NCI-H2029 (cell line): ENCODE measurements at regions not wholly inside any gene's neighbourhood (a gene's known extent, or its start where the extent isn't known, plus 50 kb on each side); places are given as distances from the start of the nearest gene placed in this dataset.
"Not testable (repeated sequence)": the region's sequence is repeated elsewhere in the genome, so short reads cannot be mapped to it uniquely, and the experiment has no call there.

Experiments
- DNase-seq: peaks from one replicate; lab custom pipeline; 2025; lab: John Stamatoyannopoulos, UW

DNA sequence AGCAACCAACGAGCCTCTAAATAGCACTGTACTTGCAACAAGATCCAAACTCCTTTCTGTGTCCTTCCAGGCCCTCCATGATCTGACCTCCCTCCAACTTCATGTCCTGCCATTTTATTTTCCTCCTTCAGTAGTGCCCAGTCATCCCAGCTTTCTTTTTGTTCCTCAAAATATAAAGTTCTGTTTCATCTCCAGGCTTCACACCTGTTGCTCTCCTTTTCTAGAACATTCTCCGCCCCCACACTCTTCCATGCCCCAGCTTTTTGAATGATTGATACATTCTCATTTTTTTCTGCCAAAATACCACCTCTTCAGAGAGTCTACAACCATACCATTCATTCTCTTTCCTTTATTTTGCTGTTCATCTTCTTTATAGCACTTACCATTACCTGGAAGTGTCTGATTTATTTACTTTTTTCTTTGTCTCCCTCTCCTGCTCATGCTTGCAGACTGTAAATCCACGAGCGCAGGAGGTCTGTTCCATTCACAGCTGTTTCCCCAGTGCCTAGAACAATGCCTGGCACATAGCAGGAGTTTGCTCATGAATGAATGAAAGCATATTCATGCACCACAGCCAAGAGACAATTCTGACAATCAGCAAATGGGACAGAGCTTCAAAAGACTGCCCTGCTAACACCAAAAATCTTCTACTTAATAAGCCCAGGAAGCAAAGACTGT, 296.4 kb downstream of the RPAP3 start:
- no peak for DNase-seq

DNA sequence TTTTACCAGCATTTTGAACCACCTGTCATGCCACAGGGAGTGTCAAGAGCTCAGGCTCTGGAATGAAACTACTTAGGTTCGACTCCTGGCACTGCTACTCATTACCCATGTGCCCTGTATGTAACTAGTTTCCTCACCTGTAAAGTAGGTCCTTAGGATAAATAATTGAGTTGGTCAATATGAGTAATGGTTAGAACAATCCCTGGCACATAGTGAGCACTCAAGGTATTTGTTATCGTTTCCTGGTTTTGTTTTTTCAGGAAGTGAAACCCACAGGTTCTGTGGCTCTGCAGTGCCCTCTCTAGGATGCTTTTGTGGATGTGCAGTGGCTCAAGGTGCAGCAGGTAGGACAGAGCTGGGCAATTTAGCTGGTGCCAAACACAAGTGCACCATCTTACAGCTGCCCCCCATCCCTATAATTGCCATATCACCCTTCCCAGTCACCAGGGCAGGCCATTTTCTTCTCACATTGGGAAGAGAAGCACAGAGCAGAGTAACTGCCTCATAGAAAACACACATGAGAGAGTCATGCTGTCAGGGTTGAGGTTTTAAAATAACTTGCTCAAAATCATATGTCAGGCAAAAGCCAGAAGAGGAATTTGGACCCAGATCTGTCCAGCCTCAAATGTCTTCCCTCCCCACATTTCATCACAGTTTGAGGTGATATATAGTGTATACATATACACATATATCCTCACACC, 297.5 kb downstream of the RPAP3 start:
- DNase-seq = peak; percentile 94

DNA sequence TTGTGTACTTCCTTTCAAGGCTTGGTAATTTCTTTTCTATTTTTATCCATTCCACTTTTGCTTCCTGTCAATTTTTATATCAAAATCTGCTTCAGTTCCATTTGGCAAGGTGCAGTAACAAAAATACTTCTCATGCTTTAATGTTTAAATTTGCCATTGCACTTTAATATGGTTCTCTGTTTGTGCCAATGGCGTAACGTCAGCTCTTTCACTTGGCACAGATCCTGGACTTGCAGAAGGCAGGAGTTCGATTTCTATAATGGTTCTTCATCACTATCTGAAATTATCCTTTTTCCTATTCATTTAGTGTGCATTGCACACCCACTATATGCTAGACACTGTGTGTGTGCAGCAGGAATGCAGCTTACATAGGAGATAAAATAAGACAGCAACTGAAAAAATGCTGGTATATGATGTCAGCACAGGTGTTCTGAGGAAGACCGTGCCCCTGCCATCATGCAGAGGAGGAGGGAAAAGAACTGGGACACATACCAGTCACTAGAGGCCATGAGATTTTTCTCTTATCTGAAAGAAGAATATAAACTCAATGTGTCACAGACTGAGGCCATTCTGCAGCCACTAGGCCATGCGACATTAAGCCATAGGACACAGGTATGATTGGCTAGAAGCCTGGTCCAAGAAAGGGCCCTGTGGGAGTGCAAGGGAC, 298.2 kb downstream of the RPAP3 start:
- peak; percentile 60 for DNase-seq

DNA sequence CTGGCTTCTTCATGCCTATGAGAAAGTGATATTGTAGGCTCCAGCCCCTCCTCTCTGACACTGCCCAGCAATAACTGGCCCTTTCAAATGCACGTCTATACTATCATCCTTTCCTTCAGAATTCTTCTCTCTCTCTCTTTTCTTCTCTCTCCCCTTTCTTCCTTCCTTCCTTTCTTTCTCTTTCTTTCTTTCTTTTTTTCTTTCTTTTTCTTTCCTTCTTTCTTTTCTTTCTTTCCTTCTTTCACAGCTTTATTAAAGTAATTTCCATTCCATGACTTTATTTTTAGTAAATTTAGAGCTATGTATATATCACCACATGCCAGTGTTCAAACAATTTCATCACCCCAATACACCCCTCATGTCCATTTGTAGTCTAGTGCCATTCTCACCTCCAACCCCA, 302.1 kb downstream of the RPAP3 start:
- no peak for DNase-seq

DNA sequence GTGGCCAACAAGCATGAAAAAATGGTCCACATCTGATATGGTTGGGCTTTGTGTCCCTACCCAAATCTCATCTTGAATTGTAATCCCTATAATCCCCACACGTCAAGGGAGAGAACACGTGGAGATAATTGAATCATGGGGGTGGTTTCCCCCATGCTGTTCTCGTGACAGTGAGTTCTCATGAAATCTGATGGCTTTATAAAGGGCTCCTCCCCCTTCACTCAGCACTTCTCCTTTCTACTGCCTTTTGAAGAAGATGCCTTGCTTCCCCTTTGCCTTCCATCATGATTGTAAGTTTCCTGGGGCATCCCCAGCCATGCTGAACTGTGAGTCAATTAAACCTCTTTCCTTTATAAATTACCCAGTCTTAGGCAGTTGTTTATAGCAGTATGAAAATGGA, 304.6 kb downstream of the RPAP3 start:
- not testable (repeated sequence) for DNase-seq

DNA sequence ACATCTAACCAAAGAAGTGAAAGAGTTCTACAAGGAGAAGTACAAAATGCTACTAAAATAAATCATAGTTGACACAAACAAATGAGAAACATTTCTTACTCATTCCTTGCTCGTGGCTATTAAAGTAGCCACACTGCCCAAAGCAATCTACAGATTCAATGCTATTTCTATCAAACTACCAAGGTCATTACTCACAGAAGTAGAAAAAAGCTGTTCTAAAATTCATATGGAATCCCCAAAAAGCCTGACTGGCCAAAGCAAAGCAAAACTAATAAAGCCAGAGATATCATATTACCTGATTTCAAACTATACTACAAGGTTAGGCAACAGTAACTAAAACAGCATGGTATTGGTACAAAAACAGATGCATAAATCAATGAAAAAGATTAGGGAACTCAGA, 305.6 kb downstream of the RPAP3 start:
- no peak for DNase-seq

DNA sequence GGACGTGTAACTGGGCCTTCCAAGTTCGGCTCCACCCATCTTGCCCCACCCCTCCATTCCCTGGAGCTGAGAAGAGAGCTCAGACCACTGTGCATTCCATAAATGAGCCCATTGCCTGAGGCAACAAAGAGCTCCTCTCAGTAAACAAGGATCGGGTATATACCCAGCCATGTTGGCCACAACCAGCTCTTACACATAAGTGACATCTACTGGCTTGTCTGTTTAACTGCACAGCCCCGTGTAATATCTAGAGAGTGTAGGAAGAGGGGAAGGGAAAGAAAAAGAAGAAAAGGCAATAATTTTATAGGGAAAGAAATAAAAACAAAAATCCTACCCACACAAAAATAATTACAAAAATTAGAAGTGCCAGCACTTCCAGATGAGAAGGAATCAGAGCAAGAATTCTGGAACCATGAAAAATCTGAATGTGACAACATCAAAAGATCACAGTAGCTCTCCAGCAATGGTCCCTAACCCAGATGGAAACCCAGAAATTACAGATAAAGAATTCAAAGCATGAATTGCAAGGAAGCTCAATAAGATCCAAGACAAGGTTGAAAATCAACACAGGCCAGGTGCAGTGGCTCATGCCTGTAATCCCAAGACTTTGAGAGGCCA, 308.1 kb downstream of the RPAP3 start:
- peak; percentile 52 for DNase-seq

DNA sequence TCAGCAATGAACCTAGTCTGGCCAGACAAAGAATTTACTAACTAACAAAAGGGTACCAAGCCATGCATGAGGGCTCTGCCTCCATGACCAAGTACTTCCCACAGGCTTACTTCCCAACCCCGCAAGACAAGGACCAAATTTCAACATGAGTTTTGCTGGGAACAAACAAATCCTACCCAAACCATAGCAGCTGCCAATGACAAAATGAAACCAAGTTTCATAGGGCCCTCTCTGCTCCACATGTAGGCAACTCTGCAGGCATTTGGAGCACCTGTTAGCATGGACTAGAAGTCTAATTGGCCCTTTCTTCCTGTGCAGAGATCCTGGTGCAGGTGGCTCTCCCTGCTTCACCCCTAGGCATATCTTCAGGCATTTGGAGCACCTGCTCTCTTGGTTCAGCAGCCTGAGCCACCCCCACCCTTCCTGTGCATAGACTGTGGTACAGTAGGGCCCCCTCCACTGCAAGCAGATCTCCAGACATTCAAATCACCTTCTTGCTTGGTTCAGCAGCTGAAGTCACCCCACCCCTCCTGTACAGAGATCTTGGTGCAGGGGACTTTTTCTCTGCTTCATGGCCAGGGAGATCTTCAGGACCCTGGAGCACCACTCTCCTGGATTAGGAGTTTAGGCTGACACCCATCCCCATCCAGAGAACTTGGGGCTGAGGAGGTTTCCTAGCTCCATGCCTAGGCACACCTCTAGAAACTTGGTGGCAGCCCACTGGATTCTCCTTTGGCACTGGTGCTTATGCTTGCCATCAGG, 308.7 kb downstream of the RPAP3 start:
- no peak for DNase-seq

DNA sequence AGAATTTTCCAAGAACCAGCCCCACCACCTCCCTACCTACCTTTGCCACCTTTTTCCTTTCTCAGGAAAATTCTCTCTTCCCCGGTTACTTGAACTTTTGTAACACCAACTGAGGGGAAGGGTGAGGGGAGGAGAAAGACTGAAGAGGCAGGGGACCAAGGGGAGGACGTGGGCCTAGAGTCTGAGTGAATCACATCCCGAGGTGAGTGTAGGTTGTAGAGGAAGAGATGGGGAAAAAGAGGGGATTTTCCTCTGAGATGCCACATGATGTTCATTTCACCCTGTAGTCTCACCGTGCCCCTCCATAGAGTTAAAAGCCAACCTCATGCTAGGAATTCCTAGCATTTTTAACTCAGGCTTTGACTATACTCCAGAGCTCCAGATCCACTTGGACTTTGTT, 311.8 kb downstream of the RPAP3 start:
- DNase-seq = no peak

DNA sequence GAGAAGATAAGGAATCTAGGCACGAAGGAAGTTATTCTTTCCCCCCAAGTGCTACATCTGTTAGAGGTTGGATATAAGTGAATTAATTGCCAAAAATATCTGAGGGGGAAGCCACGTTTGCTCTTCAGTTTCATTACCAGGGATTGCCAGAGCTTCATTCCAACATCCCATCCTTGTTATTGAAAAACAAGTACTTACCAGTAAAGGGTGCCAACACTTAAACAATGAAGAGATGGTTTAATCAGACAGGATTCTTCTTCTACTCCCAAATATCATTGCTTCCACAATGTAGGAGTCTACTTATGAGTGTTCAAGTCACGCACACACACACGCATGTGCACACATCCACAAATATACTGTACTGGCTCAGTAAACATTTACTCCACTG, 312.4 kb downstream of the RPAP3 start:
- no peak for DNase-seq

DNA sequence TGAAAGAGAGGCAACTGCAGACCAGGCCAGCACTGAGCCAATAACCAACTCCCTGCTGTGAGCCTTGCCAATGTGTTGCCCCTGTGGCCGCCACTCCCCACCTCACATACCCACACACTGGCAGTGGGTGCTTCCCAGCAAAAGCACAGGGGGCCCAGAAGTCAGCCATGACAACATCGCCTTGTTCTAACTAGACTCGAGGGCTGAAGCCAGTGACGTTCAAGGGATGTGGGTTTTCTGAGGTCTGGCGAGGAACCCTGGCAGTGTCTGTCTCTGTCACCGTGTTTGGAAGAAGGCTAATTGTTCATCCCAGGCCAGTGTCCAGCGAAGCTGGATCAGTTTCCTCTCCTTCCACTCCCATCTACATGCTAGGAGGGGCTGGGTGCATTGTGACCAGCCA, 311.8 kb upstream of the AMIGO2 start:
- no peak for DNase-seq

DNA sequence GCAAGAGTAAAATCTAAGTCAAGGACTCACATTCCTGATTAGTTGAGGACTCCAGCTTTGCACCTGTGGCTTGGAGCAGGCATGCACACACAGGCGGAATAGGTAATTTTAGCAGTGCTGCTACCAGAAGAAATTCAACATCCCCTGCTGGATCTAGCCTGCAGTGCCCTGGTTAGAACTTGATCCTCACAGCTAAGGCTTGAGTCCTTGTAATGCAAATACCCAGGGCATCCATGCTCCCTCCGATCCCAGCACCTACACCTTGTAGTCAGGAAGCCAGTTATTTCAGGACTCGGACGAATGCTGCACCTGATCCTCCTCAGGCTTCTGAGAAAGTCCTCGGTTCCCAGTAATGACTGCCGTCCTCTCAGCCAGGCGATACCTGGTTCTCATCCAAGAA, 309.0 kb upstream of the AMIGO2 start:
- no peak for DNase-seq

DNA sequence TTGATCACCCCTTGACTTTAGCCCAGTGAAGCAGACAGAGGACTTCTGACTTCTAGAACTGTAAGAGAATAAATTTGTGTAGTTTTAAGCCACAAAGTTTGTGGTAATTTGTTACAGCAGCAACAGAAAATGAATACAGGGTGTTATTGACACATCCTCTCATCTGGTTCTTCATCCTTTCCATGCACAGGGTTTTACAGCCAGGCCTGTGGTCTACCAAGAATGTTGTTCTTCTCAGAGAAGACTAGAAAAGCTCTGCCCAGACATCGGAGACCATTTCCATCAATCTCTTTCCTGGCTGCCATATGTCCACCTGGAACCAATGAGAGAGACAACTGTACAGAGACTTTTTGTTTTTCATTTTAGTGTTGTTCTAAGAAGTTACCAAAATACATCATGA, 308.2 kb upstream of the AMIGO2 start:
- DNase-seq = no peak

DNA sequence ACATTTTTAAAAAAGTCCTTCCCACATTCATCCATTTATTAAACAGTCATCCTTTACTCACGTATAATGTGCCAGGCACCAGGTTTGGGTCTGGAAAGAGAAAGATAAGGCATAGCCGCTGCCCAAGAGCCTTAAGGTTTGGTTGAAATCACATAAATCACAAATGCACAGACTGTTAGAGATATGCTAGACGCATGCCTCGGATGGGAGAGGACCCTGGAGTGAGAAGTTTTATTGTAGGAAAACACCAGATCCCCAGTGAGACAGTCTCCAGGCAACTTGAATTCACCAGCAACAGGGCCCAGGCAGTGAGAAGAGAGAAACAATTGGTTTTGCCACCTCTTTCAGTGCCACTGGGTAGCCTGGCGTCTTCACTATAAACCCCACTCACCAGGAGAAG, 305.9 kb upstream of the AMIGO2 start:
- no peak for DNase-seq

DNA sequence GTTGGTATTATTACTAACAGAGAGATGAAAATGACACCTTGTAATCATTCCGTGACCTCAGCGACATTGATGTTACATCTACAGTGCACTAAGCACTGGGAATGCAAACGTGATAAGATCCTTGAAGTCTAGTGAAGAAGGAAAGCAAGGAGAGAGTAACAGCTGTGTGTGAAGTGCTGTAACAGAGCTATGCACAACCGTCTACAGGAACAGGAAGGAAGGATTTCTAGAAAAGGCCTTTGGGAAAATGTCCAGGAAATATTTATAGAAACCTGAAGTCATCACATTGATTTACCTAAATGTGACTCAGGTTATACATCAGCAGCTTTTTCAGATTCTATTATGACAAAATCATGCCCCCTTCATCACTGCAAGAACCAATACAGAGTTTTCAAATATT, 304.2 kb upstream of the AMIGO2 start:
- peak; percentile 17 for DNase-seq

DNA sequence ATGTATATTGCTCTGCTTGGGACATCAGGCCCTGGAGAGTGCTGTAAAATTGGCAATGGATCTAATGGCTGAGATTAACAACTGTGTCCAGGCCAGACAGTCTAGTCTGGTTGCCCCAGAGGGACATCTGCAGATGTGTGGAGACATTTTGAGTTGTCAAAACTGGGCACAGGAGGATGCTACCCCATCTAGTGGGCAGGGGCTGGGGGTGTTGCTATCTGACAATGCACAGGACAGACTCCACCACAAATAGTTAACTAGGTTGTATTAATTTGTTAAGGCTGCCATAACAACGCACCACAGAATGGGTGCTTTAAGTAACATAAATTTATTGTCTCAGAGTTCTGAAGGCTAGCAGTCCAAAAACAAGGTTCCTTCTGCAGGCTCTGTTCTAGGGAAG, 302.5 kb upstream of the AMIGO2 start:
- DNase-seq = no peak

DNA sequence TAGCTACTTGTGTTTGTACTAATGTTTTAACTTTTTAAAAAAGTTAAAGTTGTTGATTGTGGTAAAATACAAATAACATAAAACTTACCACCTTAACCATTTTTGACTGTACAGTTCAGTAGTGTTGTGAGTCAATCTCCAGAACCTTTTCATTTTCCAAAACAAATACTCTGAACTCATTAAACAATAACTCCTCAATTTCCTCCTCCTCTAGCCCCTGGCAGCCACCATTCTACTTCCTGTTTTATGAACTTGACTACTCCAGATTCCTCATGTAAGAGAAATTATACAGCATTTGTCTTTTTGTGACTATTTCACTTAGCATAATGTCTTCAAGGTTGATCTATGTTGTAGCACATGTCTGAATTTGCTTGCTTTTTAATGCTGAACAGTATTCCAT, 299.1 kb upstream of the AMIGO2 start:
- DNase-seq = no peak

DNA sequence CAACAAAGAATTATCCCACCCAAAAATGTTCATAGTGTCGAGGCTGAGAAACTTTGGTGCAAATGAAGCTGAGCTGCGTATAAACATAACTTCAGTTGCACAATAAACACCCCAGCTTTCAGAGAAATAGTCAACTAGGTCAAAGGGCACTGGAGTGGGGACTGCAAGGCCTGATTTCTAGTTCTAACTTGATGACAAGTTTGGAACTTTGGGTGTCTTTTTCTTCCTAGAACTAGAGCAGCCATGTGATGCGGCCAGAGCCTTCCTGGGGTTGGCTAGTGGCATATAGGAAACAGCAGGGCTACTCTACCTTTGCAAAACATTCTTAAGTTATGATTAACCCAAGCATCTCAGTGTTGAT, 298.4 kb upstream of the AMIGO2 start:
- no peak for DNase-seq

DNA sequence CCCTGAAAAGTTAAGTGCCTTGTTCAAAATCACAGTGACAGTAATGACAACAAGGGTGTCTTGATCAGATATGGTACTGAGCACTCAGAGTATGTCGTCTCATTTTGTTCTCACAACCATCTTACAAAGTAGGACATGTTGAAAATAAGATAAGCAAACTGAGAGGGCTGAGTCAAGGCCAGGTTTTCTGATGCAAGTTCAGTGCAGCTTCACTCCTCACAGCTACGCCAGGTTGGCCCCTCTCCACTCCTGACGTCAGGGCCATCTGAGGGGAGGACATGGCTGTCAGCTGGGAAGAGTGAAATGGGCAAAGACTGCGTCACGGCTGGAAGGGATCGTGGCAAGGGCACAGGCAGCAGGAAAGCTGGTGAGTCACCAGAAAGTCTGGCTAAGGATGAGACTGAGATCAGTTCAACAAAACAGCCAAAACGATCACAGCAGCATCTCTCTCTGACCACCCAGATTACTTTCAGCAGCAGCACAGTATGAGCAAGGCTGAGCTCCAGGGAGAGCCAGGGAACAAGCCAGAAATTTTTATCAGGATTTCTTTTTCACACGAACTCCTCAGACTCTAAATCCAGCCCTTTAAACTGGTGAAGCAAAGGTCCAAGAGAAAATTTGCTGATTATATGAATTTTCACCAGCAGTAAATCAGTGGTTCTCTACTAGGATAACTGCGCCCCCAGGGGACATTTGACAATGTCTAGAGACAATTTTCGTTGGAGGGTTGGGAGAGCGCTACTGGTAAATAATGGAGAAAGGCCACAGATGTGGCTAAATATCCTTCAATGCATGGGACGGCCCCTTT, 297.9 kb upstream of the AMIGO2 start:
- DNase-seq = no peak

DNA sequence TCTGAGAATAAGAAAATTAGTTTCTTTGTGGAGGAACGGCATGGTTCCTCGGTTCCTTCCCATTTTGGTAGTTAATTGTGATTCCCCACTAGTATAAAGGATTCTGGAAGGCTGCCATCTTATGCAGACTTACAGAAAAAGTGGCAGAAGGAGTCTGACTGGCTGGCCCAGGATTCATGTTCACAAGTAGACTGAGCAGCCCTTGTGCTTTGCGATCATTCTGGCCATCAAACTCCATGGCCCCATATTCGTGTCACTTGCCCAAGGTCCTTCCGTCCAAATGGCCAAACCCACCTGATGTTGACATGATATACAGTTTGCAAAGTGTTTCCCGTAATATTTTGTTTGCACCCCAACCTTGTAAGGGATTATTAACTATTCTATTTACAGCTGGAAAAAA, 297.2 kb upstream of the AMIGO2 start:
- no peak for DNase-seq

DNA sequence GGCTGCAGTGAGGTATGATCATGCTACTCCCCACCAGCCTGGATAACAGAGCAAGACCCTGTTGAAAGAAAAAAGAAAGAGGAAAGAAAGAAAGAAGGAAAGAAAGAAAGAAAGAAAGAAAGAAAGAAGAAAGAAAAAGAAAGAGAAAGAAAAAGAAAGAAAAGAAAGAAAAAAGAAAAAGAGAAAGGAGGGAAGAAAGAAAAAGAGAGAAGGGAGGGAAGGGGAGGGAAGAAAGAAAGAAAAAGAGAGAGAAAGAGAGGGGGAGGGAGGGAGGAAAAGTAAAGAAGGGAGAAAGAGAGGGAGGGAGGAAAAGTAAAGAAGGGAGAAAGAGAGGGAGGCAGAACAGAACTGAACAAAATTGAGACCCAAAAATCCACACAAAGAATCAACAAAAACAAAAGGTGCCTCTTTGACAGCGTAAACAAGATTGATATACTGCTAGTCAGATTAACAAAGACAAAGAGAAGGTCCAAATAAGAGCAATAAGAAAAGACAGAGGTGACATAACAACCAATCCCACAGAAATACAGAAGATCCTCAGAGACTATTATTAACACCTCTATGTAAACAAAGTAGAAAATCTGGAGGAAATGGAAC, 293.9 kb upstream of the AMIGO2 start:
- no peak for DNase-seq
